HEK293 (cell line): ENCODE measurements at regions not wholly inside any gene's neighbourhood (a gene's known extent, or its start where the extent isn't known, plus 50 kb on each side); places are given as distances from the start of the nearest gene placed in this dataset.

Experiments
- CTCF ChIA-PET: fragments of 350-600 bp; formaldehyde crosslinking; extraction: SDS; loops from one replicate; lab custom pipeline; 2021; ENCODE audit warnings: antibody characterized with exemption; lab: Yijun Ruan, JAX
- POLR2A ChIA-PET: fragments of 300-600 bp; formaldehyde crosslinking; extraction: SDS; loops from one replicate; lab custom pipeline; 2020; ENCODE audit warnings: antibody characterized with exemption, inconsistent platforms; lab: Yijun Ruan, JAX
- H3K27ac ChIP-seq: fragments of 200-500 bp; sonication (Bioruptor generic); 2 replicates; pipeline ENCODE4 v1.5.1; 2014; ENCODE audit warnings: low read depth, low read length, control low read depth, inconsistent platforms; ENCODE audit errors: extremely low read depth
- H3K36me3 ChIP-seq, 2 experiments: fragments of 200-500 bp in 1 of 2; sonication (Bioruptor generic) in 1 of 2; 1 replicate in 1 of 2; 2 replicates in 1 of 2; pipeline ENCODE4 v1.5.1; 2014 to 2017; ENCODE audit warnings: inconsistent platforms in 2 of 2, low read length in 2 of 2; ENCODE audit not compliant: control insufficient read depth in 2 of 2, insufficient read depth in 1 of 2
- H3K4me1 ChIP-seq: fragments of 200-500 bp; sonication (Bioruptor generic); 2 replicates; pipeline ENCODE4 v1.5.1; 2014; ENCODE audit warnings: mild to moderate bottlenecking, low read length, inconsistent platforms; ENCODE audit not compliant: control insufficient read depth, insufficient read depth
- H3K4me3 ChIP-seq: 2 replicates; pipeline ENCODE4 v1.5.1; 2011; ENCODE audit warnings: low read depth, mild to moderate bottlenecking, control low read depth, low read length, moderate library complexity
- H3K9me3 ChIP-seq: fragments of 200-500 bp; sonication (Bioruptor generic); 2 replicates; pipeline ENCODE4 v1.5.1; 2014; ENCODE audit warnings: low read depth, low read length, inconsistent platforms; ENCODE audit not compliant: control insufficient read depth, insufficient read depth
- BCL6B ChIP-seq: fragments of 450-650 bp; formaldehyde crosslinking; IDR thresholded peaks from 2 replicates; pipeline ENCODE4 v1.5.1; 2017; ENCODE audit warnings: missing biosample characterization, missing genetic modification characterization
- FEZF1 ChIP-seq: fragments of 450-650 bp; formaldehyde crosslinking; IDR thresholded peaks from 2 replicates; pipeline ENCODE4 v1.5.1; 2016; ENCODE audit warnings: missing biosample characterization, missing genetic modification characterization
- GLI2 ChIP-seq: fragments of 450-650 bp; formaldehyde crosslinking; IDR thresholded peaks from 2 replicates; pipeline ENCODE4; 2017; ENCODE audit warnings: missing biosample characterization, missing genetic modification characterization, low read depth, borderline replicate concordance
- HOXA7 ChIP-seq: sonication (generic); formaldehyde crosslinking; IDR thresholded peaks from 2 replicates; pipeline ENCODE4 v1.8.1; 2022; ENCODE audit warnings: missing genetic modification reagents, borderline replicate concordance
- IKZF3 ChIP-seq: fragments of 450-650 bp; IDR thresholded peaks from 2 replicates; pipeline ENCODE4 v1.5.0; 2018; ENCODE audit warnings: missing biosample characterization, mild to moderate bottlenecking, missing genetic modification characterization, moderate library complexity
- OVOL3 ChIP-seq: fragments of 450-650 bp; formaldehyde crosslinking; IDR thresholded peaks from 2 replicates; pipeline ENCODE4 v1.5.1; 2016; ENCODE audit warnings: missing biosample characterization, missing genetic modification characterization
- SP7 ChIP-seq: fragments of 450-650 bp; formaldehyde crosslinking; IDR thresholded peaks from 2 replicates; pipeline ENCODE4 v1.5.1; 2016; ENCODE audit warnings: missing biosample characterization, missing genetic modification characterization
- ZBTB21 ChIP-seq: fragments of 450-650 bp; formaldehyde crosslinking; IDR thresholded peaks from 2 replicates; pipeline ENCODE4 v1.5.1; 2017; ENCODE audit warnings: missing biosample characterization, missing genetic modification characterization
- ZNF18 ChIP-seq: fragments of 450-650 bp; formaldehyde crosslinking; IDR thresholded peaks from 2 replicates; pipeline ENCODE4 v1.5.1; 2016; ENCODE audit warnings: missing biosample characterization, missing genetic modification characterization
- ZNF391 ChIP-seq: fragments of 450-650 bp; formaldehyde crosslinking; IDR thresholded peaks from 2 replicates; pipeline ENCODE4 v1.5.1; 2016; ENCODE audit warnings: low read depth, missing biosample characterization, missing genetic modification characterization, borderline replicate concordance
- ZNF423 ChIP-seq: fragments of 450-650 bp; formaldehyde crosslinking; IDR thresholded peaks from 2 replicates; pipeline ENCODE4 v1.5.1; 2016; ENCODE audit warnings: missing biosample characterization, missing genetic modification characterization
- ZNF473 ChIP-seq: fragments of 450-650 bp; formaldehyde crosslinking; IDR thresholded peaks from 2 replicates; pipeline ENCODE4 v1.5.1; 2017; ENCODE audit warnings: missing biosample characterization, missing genetic modification characterization
- ZNF48 ChIP-seq: fragments of 450-650 bp; formaldehyde crosslinking; IDR thresholded peaks from 2 replicates; pipeline ENCODE4 v1.5.1; 2016; ENCODE audit warnings: missing biosample characterization, missing genetic modification characterization
- ZNF501 ChIP-seq: fragments of 450-650 bp; formaldehyde crosslinking; IDR thresholded peaks from 2 replicates; pipeline ENCODE4 v1.5.1; 2016; ENCODE audit warnings: missing biosample characterization, missing genetic modification characterization
- ZNF558 ChIP-seq: fragments of 450-650 bp; formaldehyde crosslinking; IDR thresholded peaks from 2 replicates; pipeline ENCODE4 v1.5.1; 2016; ENCODE audit warnings: missing biosample characterization, missing genetic modification characterization
- ZNF629 ChIP-seq: fragments of 450-650 bp; formaldehyde crosslinking; IDR thresholded peaks from 2 replicates; pipeline ENCODE4 v1.5.1; 2017; ENCODE audit warnings: missing biosample characterization, missing genetic modification characterization
- ZNF639 ChIP-seq: fragments of 450-650 bp; formaldehyde crosslinking; IDR thresholded peaks from 2 replicates; pipeline ENCODE4 v1.5.1; 2016; ENCODE audit warnings: missing biosample characterization, missing genetic modification characterization
- ZNF664 ChIP-seq: fragments of 450-650 bp; formaldehyde crosslinking; IDR thresholded peaks from 2 replicates; pipeline ENCODE4 v1.5.1; 2016; ENCODE audit warnings: missing biosample characterization, missing genetic modification characterization
- ZNF677 ChIP-seq: fragments of 450-650 bp; IDR thresholded peaks from 2 replicates; pipeline ENCODE4 v1.5.0; 2018; ENCODE audit warnings: missing biosample characterization, mild to moderate bottlenecking, missing genetic modification characterization, moderate library complexity
- ZNF777 ChIP-seq: fragments of 450-650 bp; formaldehyde crosslinking; IDR thresholded peaks from 2 replicates; pipeline ENCODE4 v1.5.1; 2017; ENCODE audit warnings: missing biosample characterization, missing genetic modification characterization, borderline replicate concordance
- ZNF843 ChIP-seq: fragments of 450-650 bp; formaldehyde crosslinking; IDR thresholded peaks from 2 replicates; pipeline ENCODE4 v1.5.1; 2016; ENCODE audit warnings: missing biosample characterization, missing genetic modification characterization
- ZSCAN30 ChIP-seq: fragments of 450-650 bp; IDR thresholded peaks from 2 replicates; pipeline ENCODE4 v1.5.1; 2018; ENCODE audit warnings: missing biosample characterization, mild to moderate bottlenecking, missing genetic modification characterization, moderate library complexity
- TF ChIP-seq, protein P1 (sequence below): fragments of 450-650 bp; formaldehyde crosslinking; IDR thresholded peaks from 2 replicates; pipeline ENCODE4 v1.5.0; 2017; ENCODE audit warnings: missing biosample characterization, missing genetic modification characterization, borderline replicate concordance
- TF ChIP-seq, protein P2 (sequence below): fragments of 450-650 bp; formaldehyde crosslinking; IDR thresholded peaks from 2 replicates; pipeline ENCODE4 v1.5.1; 2017; ENCODE audit warnings: missing biosample characterization, missing genetic modification characterization
- TF ChIP-seq, protein P3 (sequence below): fragments of 450-650 bp; formaldehyde crosslinking; IDR thresholded peaks from 2 replicates; pipeline ENCODE4 v1.5.1; 2017; ENCODE audit warnings: missing biosample characterization, missing genetic modification characterization
- TF ChIP-seq, protein P4 (sequence below): fragments of 450-650 bp; formaldehyde crosslinking; IDR thresholded peaks from 2 replicates; pipeline ENCODE4 v1.5.1; 2016; ENCODE audit warnings: missing biosample characterization, missing genetic modification characterization

DNA sequence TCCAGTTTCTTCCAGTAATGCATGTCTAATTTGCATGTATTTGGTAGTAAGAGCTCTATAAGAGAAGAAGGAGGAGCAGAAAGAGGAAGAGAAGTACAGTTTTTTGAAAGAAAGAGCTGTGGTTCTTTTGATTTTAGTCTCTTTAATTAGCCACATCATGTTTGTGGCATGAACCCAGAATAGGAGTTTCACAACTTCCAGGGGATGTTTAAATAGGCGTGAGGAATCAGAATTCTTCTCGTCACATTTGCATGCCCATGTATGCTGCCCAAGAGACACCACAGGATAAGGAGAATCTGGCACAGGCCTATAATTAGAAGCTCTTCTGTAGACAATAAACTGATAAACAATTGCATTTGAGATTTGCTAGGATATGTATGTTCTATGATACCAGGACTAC, 78.7 kb downstream of the GAS1 start (continued):
- TF ChIP-seq ZNF639 (tag by site-specific recombination) (no peak), OVOL3 (tag by site-specific recombination) (no peak), ZNF391 (tag by site-specific recombination) (no peak), ZNF18 (no peak), ZSCAN30 (tag by site-specific recombination) (no peak), HOXA7 (CRISPR knock-in tag) (no peak), ZNF473 (no peak), ZBTB21 (tag by site-specific recombination) (no peak), ZNF423 (tag by site-specific recombination) (no peak), ZNF48 (tag by site-specific recombination) (no peak), ZNF501 (tag by site-specific recombination) (no peak), ZNF677 (tag by site-specific recombination) (no peak), ZNF777 (tag by site-specific recombination) (no peak)
- TF ChIP-seq, protein P1, sequence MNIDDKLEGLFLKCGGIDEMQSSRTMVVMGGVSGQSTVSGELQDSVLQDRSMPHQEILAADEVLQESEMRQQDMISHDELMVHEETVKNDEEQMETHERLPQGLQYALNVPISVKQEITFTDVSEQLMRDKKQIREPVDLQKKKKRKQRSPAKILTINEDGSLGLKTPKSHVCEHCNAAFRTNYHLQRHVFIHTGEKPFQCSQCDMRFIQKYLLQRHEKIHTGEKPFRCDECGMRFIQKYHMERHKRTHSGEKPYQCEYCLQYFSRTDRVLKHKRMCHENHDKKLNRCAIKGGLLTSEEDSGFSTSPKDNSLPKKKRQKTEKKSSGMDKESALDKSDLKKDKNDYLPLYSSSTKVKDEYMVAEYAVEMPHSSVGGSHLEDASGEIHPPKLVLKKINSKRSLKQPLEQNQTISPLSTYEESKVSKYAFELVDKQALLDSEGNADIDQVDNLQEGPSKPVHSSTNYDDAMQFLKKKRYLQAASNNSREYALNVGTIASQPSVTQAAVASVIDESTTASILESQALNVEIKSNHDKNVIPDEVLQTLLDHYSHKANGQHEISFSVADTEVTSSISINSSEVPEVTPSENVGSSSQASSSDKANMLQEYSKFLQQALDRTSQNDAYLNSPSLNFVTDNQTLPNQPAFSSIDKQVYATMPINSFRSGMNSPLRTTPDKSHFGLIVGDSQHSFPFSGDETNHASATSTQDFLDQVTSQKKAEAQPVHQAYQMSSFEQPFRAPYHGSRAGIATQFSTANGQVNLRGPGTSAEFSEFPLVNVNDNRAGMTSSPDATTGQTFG (tag by site-specific recombination): no peak

- ChIA-PET POLR2A (interaction anchor here (0.7 kb wide), 1 partner anchor 99 kb away, joined by 3 read pairs; no protein-coding TSS in a partner anchor), CTCF (interaction anchor here (0.9 to 1.3 kb wide), 2 partner anchors 10 to 230 kb away, joined by 3 read pairs; no protein-coding TSS in a partner anchor)
- Histone ChIP-seq H3K9me3 (no peaks in the 10 kb centered on the region), H3K36me3 (no peaks in the 10 kb centered on the region), H3K4me1 (peaks cover 11% of the 10 kb centered on the region), H3K4me3 (no peak overlapping the region), H3K27ac (no peak overlapping the region)
- TF ChIP-seq IKZF3 (tag by site-specific recombination): peak; percentile 36; the same call in 1 of the 2 replicates
- TF ChIP-seq, protein P2, sequence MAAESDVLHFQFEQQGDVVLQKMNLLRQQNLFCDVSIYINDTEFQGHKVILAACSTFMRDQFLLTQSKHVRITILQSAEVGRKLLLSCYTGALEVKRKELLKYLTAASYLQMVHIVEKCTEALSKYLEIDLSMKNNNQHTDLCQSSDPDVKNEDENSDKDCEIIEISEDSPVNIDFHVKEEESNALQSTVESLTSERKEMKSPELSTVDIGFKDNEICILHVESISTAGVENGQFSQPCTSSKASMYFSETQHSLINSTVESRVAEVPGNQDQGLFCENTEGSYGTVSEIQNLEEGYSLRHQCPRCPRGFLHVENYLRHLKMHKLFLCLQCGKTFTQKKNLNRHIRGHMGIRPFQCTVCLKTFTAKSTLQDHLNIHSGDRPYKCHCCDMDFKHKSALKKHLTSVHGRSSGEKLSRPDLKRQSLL (tag by site-specific recombination): no peak
- TF ChIP-seq ZNF843 (tag by site-specific recombination): 0 out of 2 replicates have a peak, but pooled peaks have one; percentile 57
- TF ChIP-seq SP7 (tag by site-specific recombination): peak; percentile 95
- TF ChIP-seq, protein P3, sequence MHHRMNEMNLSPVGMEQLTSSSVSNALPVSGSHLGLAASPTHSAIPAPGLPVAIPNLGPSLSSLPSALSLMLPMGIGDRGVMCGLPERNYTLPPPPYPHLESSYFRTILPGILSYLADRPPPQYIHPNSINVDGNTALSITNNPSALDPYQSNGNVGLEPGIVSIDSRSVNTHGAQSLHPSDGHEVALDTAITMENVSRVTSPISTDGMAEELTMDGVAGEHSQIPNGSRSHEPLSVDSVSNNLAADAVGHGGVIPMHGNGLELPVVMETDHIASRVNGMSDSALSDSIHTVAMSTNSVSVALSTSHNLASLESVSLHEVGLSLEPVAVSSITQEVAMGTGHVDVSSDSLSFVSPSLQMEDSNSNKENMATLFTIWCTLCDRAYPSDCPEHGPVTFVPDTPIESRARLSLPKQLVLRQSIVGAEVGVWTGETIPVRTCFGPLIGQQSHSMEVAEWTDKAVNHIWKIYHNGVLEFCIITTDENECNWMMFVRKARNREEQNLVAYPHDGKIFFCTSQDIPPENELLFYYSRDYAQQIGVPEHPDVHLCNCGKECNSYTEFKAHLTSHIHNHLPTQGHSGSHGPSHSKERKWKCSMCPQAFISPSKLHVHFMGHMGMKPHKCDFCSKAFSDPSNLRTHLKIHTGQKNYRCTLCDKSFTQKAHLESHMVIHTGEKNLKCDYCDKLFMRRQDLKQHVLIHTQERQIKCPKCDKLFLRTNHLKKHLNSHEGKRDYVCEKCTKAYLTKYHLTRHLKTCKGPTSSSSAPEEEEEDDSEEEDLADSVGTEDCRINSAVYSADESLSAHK (tag by site-specific recombination): 0 out of 2 replicates have a peak, but pooled peaks have one; percentile 26
- peak; percentile 41 for TF ChIP-seq ZNF629 (tag by site-specific recombination)
- TF ChIP-seq, protein P4, sequence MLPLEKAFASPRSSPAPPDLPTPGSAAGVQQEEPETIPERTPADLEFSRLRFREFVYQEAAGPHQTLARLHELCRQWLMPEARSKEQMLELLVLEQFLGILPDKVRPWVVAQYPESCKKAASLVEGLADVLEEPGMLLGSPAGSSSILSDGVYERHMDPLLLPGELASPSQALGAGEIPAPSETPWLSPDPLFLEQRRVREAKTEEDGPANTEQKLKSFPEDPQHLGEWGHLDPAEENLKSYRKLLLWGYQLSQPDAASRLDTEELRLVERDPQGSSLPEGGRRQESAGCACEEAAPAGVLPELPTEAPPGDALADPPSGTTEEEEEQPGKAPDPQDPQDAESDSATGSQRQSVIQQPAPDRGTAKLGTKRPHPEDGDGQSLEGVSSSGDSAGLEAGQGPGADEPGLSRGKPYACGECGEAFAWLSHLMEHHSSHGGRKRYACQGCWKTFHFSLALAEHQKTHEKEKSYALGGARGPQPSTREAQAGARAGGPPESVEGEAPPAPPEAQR (tag by site-specific recombination): no peak
- TF ChIP-seq FEZF1 (tag by site-specific recombination): peak; percentile 83
- 0 out of 2 replicates have a peak, but pooled peaks have one; percentile 17 for TF ChIP-seq ZNF558 (tag by site-specific recombination)
- peak; percentile 53 for TF ChIP-seq ZNF664 (tag by site-specific recombination)
- no peak for TF ChIP-seq GLI2 (tag by site-specific recombination)
- TF ChIP-seq BCL6B (tag by site-specific recombination): peak; percentile 68
Measured at GRCh38 chr9:86867804-86868313, 79.4 kb downstream of the GAS1 start.
